ENCODE measurements at regions not wholly inside any gene's neighbourhood (a gene's known extent, or its start where the extent isn't known, plus 50 kb on each side); places are given as distances from the start of the nearest gene placed in this dataset.
"Not testable (repeated sequence)": the region's sequence is repeated elsewhere in the genome, so short reads cannot be mapped to it uniquely, and the experiment has no call there.

- Histone ChIP-seq H3K4me3 (ENCODE audit: low read length in 3 of 3) (no peak overlapping the region), H3K27ac (ENCODE audit: low read depth in 2 of 2, low read length in 2 of 2) (no peak overlapping the region), H3K36me3 (ENCODE audit: control insufficient read depth in 2 of 3, insufficient read depth in 3 of 3, low read length in 3 of 3) (no peaks in the 10 kb centered on the region), H3K27me3 (ENCODE audit: control insufficient read depth, insufficient read depth, low read length) (no peaks in the 10 kb centered on the region), H3K9ac (ENCODE audit: low read length in 3 of 3) (no peak overlapping the region), H3K9me3 (ENCODE audit: control insufficient read depth in 2 of 3, insufficient read depth in 1 of 3, low read length in 3 of 3) (no peaks in the 10 kb centered on the region), H3K4me1 (ENCODE audit: control insufficient read depth in 2 of 3, insufficient read depth in 2 of 3, low read depth in 1 of 3, low read length in 3 of 3) (no peaks in the 10 kb centered on the region)
- TF ChIP-seq CTCF (IDR thresholded peaks at IDR 0.05; ENCODE audit: borderline replicate concordance, extremely low read depth, insufficient read depth), result no peak
- intact Hi-C loops (cut with DNase I), result no loop called here
- FAIRE-seq (no peak), DNase-seq (no peak)
Observed at GRCh38 chr2:236380051-236380612, 115.9 kb upstream of the ASB18 start.

- H3K9ac ChIP-seq (ENCODE audit: low read length in 3 of 3); H3K36me3 ChIP-seq (ENCODE audit: control insufficient read depth in 2 of 3, insufficient read depth in 3 of 3, low read length in 3 of 3); intact Hi-C loops (cut with DNase I); H3K4me3 ChIP-seq (ENCODE audit: low read length in 3 of 3); H3K27ac ChIP-seq (ENCODE audit: low read depth in 2 of 2, low read length in 2 of 2); DNase-seq; H3K4me1 ChIP-seq (ENCODE audit: control insufficient read depth in 2 of 3, insufficient read depth in 2 of 3, low read depth in 1 of 3, low read length in 3 of 3); H3K9me3 ChIP-seq (ENCODE audit: control insufficient read depth in 2 of 3, insufficient read depth in 1 of 3, low read length in 3 of 3); FAIRE-seq; H3K27me3 ChIP-seq (ENCODE audit: control insufficient read depth, insufficient read depth, low read length): not testable (repeated sequence)
Observed at GRCh38 chr2:236381253-236381652, 117.0 kb upstream of the ASB18 start.

- intact Hi-C loops (cut with DNase I); FAIRE-seq: not testable (repeated sequence)
Observed at GRCh38 chr2:236389284-236390216, 125.3 kb upstream of the ASB18 start.

GRCh38 chr2:236393101-236393500 is 128.9 kb upstream of the ASB18 start:
- no peak overlapping the region for H3K27ac ChIP-seq (ENCODE audit: low read depth in 2 of 2, low read length in 2 of 2)
- no peaks in the 10 kb centered on the region for H3K9me3 ChIP-seq (ENCODE audit: control insufficient read depth in 2 of 3, insufficient read depth in 1 of 3, low read length in 3 of 3)
- no peak overlapping the region for H3K4me3 ChIP-seq (ENCODE audit: low read length in 3 of 3)
- FAIRE-seq (no peak), DNase-seq (no peak)
- no peaks in the 10 kb centered on the region for H3K36me3 ChIP-seq (ENCODE audit: control insufficient read depth in 2 of 3, insufficient read depth in 3 of 3, low read length in 3 of 3)
- no peaks in the 10 kb centered on the region for H3K27me3 ChIP-seq (ENCODE audit: control insufficient read depth, insufficient read depth, low read length)
- TF ChIP-seq CTCF (IDR thresholded peaks at IDR 0.05; ENCODE audit: borderline replicate concordance, extremely low read depth, insufficient read depth), result no peak
- intact Hi-C loops (cut with DNase I), result no loop called here
- no peak overlapping the region for H3K9ac ChIP-seq (ENCODE audit: low read length in 3 of 3)
- no peaks in the 10 kb centered on the region for H3K4me1 ChIP-seq (ENCODE audit: control insufficient read depth in 2 of 3, insufficient read depth in 2 of 3, low read depth in 1 of 3, low read length in 3 of 3)

More at GRCh38 chr2:236389284-236390216, 125.3 kb upstream of the ASB18 start:
- H3K9ac ChIP-seq (ENCODE audit: low read length in 3 of 3); H3K36me3 ChIP-seq (ENCODE audit: control insufficient read depth in 2 of 3, insufficient read depth in 3 of 3, low read length in 3 of 3); H3K9me3 ChIP-seq (ENCODE audit: control insufficient read depth in 2 of 3, insufficient read depth in 1 of 3, low read length in 3 of 3); H3K4me3 ChIP-seq (ENCODE audit: low read length in 3 of 3); H3K4me1 ChIP-seq (ENCODE audit: control insufficient read depth in 2 of 3, insufficient read depth in 2 of 3, low read depth in 1 of 3, low read length in 3 of 3); H3K27me3 ChIP-seq (ENCODE audit: control insufficient read depth, insufficient read depth, low read length); H3K27ac ChIP-seq (ENCODE audit: low read depth in 2 of 2, low read length in 2 of 2); DNase-seq: not testable (repeated sequence)

Data from kidney (tissue), 13 donors.